Urothelium cell line (cell line): ENCODE measurements at regions not wholly inside any gene's neighbourhood (a gene's known extent, or its start where the extent isn't known, plus 50 kb on each side); places are given as distances from the start of the nearest gene placed in this dataset.

Experiments used
- DNase-seq: peaks from one replicate; pipeline ENCODE4 v3.0.0; 2011; ENCODE audit warnings: low spot score, mixed read lengths
- FAIRE-seq: peaks from 2 replicates; lab custom pipeline; 2011; peaks lifted over from hg19 to GRCh38; lab: Jason Lieb, UNC

- no peak for DNase-seq
- FAIRE-seq = no peak
Observed at GRCh38 chr1:170271430-170272161, 125.8 kb downstream of the NTMT2 start.

DNA sequence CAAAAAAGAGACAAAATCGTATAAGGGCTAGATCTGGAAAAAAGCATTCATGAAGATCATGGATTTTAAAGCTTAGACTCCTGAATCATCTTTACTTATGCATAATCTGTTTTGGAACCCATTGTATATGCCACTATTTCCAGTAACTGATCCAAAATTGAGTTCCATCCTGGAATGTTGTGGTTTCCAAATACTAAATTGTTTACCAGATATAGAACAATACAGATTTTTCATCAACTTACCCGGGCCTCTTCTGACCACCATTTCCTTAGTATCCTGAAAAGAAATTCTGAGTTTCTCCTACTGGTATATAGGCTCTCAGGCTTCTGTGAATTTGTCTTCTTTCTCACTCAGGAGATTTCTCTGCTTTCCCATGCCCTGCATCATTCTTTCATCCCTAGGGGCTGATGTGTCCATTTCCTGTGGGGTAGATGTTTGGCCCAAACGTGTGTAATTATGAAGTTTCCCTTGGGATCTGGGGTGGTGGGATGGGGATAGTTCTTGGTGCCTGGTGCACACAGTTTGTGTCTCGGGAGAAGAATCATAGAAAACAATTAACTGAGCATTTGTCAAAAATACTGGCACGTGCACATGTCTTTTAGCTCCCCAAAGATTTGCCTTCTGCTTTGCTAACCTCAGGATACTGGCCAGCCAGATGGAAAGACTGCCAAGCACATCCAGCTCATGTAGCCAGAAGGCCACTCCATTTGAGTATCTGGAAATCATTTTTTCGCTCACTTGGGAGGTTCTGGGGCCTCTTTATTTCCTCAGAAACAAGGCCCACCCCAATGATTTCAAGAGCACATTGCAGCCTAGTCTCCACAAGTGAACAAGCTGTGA is 127.8 kb downstream of the NTMT2 start:
- DNase-seq (no peak), FAIRE-seq (no peak)

DNA sequence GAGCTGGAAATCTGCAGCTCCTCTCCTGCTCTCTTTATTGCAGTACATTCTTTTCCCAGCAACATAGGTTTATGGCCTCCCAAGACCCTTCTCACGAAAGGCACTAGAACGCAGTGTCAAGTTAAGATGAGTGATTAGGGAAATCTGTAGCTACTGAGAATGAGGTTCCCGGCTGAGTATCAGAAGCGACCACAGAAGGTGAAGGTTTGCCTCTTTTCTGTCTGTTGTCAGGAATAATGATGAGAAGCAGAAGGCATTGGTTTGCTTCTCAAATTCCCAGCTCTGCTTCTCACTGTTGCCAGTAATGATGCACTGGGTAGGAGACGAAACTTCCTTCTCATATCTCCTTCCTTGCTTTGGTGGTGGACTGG is 128.4 kb downstream of the NTMT2 start:
- FAIRE-seq = no peak
- DNase-seq = no peak

GRCh38 chr1:170277985-170278384 is 132.2 kb downstream of the NTMT2 start:
- FAIRE-seq (no peak), DNase-seq (no peak)

GRCh38 chr1:170284016-170284415 is 138.3 kb downstream of the NTMT2 start:
- FAIRE-seq (no peak), DNase-seq (no peak)

GRCh38 chr1:170284512-170284911 is 138.8 kb downstream of the NTMT2 start:
- DNase-seq (no peak), FAIRE-seq (no peak)

DNA sequence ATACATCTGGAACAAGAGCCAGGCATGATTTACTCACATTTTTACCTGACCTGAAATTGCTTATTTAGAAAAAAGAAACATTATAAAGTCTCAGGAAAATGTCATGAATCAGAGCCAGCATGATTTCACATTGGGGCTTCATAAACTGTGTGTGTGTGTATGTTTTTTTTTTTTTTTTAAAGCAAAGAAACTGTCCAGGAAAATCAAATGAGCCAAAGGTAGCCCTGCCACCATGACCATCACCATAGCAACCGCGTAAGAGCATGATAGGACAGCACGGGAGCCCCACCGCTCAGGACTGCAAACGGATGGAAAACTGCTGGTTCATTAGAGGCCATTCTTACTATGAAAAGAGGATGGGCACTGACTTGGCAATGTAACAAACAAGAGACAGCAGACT is 139.2 kb downstream of the NTMT2 start:
- no peak for FAIRE-seq
- DNase-seq = no peak

DNA sequence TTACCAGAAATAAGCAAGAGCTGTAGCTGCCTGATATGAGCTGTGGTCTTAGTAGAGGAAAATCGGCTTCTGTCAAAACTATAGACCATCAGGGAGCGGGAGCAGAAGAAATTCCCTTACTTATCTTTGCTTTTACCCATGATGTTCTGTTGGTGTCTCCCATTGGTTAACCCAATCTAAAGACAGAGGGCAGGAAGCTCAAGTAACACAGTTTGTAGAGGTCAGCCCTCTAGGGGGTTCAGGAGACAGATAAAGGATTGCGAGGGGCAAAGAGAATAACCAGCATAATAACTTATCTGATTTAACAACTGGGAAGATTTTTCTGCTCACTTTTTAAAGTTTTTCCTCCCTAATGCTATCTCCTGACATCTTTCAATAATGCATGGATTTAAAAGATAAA is 142.4 kb downstream of the NTMT2 start:
- FAIRE-seq (no peak), DNase-seq (no peak)

DNA sequence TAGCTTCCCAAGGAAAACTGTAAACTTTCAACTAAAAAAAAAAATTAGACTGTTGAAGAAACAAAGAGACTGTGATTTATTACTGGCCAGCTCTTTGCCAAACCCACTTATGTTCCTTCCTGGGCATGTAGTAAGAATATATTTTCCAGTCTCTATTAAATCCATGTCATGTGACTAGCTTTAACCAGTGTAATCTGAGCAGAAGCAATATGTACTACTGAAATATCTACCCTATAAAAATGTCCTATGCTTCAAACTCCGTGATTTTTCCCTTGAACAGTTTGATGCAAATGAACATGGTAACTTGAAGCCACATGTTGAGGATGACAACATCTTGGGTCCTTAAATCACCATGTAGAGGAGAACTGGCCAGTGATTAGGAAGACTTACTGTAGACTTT is 144.5 kb downstream of the NTMT2 start:
- FAIRE-seq (no peak), DNase-seq (no peak)

GRCh38 chr1:170290991-170291390 is 145.2 kb downstream of the NTMT2 start:
- DNase-seq = no peak
- no peak for FAIRE-seq

GRCh38 chr1:170291516-170291915 is 145.8 kb downstream of the NTMT2 start:
- DNase-seq = no peak
- no peak for FAIRE-seq

DNA sequence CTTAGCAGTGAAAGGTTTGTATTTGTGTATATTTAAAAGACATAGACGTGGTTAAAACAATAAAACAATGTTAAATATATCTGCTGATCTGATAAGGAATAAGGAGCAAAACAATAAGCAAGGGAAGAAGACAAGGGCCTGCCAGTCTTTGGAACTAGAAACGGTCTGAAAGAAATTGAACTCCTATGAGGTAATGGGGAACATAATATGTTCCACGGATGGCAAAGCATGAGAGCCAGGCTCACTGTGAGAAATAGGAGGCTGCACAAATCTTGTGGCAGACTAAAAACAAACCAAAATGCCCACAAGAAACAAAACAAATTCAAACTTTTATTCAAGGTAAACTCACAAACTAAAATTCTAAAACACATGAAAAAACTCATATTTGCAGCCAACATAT is 150.5 kb downstream of the NTMT2 start:
- no peak for FAIRE-seq
- DNase-seq = no peak

DNA sequence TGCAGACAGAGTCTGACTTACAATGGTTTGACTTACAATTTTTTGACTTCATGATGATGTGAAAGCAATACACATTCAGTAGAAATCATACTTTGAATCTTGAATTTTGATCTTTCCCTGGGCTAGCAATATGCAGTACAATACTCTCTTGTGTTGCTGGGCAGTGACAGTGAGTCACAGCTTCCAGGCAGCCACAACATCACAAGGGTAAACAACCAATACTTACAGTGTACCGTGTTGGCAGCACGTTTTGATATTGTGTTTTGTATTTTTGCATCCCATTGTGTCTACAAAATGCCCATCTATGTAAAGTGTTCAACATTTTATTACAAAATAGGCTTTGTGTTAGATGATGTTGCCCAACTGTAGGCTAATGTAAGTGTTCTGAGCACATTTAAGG is 150.9 kb downstream of the NTMT2 start:
- FAIRE-seq = no peak
- peak; percentile 25 for DNase-seq

DNA sequence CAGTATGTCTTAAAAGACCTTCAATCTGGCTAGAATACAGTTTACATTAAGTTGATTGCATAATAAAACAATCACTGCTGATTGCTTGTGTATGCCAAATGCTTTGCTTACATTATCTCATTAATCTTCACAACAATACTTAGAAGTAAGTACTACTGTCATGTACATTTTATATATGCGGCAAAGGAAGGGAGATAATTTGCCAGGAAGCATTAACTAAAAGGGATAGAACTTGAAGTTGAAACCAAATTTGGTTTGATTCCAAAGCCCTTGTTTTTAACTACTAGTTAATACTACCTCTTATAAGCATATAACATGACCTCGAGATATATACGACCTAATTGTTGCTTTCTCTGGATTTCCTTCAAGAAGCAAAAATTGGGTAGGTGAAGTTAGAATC is 155.8 kb downstream of the NTMT2 start:
- FAIRE-seq = no peak
- no peak for DNase-seq

GRCh38 chr1:170303034-170303433 is 157.3 kb downstream of the NTMT2 start:
- no peak for FAIRE-seq
- no peak for DNase-seq

DNA sequence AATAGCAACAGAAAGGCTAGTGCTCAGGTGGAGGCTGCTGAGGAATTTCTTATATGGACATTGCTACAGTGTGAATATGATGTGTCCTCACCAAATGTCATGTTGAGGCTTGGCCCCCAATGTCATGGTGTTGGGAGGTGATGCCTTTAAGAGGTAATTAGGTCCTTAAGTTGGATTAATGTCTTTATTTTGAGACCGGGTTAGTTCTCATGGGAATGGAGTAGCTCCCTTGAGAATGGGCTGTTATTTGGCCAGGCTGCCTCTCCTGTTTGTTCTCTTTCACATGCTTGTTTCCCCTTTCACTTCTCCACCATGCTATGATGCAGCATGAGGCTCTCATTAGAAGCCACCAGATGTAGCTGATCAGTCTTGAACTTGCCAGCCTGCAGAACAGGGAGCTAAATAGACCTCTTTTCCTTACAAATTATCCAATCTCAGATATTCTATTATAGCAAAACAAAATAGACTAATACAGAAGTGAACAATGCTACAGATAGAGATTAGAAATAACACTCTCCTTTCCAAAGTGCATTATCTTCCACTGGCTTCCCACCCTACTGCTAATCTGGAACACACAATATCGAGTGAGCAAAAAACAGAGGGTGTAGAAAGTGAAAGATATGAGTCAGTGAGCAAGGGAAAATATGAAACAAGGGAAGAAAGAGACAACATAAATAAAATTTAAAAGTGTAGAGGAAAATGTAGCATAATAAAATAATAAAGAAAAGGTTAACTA is 160.2 kb downstream of the NTMT2 start:
- no peak for DNase-seq

DNA sequence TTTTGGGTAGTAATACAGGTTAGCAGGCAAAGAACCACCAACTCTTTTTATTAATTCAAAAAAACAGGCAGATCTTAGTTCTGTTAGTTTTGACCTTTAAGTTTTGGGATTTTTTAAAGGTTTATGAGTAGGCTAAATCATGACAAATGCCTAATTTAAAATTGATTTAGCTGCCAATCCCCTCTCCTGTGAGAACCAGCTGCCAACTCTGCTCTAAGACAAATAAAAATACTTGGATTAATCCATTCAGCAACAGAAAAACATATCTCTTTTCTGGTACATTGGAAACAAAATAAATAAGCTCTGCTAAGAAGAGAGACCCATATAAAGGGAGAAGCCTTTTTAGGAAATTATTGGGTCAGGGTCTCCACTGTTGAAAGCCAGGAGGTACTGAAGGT is 160.8 kb downstream of the NTMT2 start:
- no peak for FAIRE-seq
- no peak for DNase-seq

More for the DNA sequence above, 160.2 kb downstream of the NTMT2 start:
- no peak for FAIRE-seq

GRCh38 chr1:170306948-170307347 is 161.2 kb downstream of the NTMT2 start:
- DNase-seq (no peak), FAIRE-seq (no peak)

DNA sequence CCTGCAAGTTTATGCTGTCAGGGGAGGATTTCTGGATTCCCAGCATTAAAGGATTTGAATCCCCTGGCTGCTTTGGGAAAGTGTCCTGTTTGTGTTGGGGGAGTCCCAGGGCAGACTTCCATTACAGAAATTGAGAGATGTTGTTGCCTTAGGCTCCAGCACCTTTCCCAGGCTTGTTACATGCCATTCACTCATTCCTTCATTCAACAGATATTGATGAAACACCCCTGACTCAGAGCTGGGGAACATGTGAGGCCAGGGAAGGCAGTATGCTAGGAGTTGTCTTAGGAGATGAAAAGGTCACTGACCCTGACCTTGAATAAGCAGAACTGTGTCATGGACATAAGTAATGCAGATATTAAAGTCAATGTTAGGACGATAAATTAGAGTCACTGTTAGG is 161.7 kb downstream of the NTMT2 start:
- no peak for FAIRE-seq

GRCh38 chr1:170309389-170310013 is 163.7 kb downstream of the NTMT2 start:
- DNase-seq = peak; percentile 64
- FAIRE-seq = no peak

More for the DNA sequence above, 161.7 kb downstream of the NTMT2 start:
- DNase-seq = no peak

GRCh38 chr1:170310014-170310405 is 164.3 kb downstream of the NTMT2 start:
- no peak for FAIRE-seq

More at GRCh38 chr1:170310014-170310405, 164.3 kb downstream of the NTMT2 start:
- DNase-seq = no peak
